GM19025 (cell line): ENCODE measurements at regions not wholly inside any gene's neighbourhood (a gene's known extent, or its start where the extent isn't known, plus 50 kb on each side); places are given as distances from the start of the nearest gene placed in this dataset.

ENCODE experiments used
- ATAC-seq: cut with Tn5 transposase; IDR thresholded peaks from one replicate; pipeline ENCODE4 v1.9.1; 2021; ENCODE audit warnings: mild to moderate bottlenecking, low read depth, moderate library complexity; ENCODE audit not compliant: unreplicated experiment

- ATAC-seq = no peak
These were observed 58.8 kb upstream of the NT5C1B start for GRCh38 chr2:18648161-18648560.

GRCh38 chr2:18647731-18648130 is 58.4 kb upstream of the NT5C1B start:
- ATAC-seq = no peak

DNA sequence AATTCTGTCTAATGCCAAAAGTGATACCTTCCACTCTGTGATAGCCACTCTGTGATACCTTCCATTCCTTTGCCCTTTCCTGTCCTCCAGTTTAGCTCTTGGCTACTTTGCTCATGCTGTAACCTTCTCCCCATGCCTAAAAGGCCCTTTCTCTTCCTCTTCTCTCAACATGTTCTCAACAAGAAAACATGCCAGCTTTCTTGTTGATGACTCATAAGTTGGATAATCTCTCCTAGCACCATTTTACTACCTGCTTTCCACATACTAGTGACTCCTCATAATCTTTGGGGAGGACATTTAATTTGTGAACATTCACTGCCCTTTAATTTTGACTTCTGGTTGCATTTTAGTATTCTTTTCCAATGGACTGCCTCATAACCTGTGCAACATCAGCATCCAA is 55.9 kb upstream of the NT5C1B start:
- no peak for ATAC-seq

- ATAC-seq = no peak
These were observed 54.7 kb upstream of the NT5C1B start for GRCh38 chr2:18644115-18644462.

DNA sequence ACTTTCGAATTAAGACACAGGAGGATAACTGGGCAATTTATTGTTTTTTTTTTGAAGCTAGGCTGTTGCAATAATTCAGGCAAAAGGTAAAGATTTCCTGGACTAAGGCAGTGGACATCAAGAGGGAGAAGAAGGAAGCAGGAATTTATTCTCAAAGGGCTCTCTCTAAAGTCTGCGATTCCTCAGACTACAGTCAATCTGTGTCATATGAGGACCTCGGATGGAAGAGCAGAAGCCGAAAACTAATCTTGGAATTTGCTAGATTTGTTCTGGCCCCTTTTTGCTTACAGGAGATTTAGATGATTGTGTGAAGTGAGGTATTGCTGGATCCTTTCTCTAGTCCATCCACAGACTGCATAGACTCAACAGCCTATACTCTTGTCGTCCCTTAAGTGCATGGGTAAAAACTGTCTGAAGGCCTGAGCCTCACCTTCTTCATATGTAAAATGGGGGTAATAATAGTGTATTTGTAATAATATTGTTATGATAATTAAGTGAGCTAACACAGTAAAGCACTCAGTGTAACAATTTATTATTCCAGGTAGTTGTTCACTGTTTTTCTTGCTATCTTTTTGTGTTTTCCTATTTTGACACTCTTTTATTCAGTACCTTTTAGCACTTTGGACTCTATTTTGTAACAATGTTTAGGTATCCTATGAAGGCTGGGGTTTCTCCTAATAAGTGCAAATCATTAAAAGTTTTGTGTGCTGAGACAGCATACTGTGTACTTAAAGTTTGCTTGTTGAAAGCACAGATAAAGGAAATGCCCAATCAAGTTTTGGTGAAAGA is 54.2 kb upstream of the NT5C1B start:
- ATAC-seq = no peak

DNA sequence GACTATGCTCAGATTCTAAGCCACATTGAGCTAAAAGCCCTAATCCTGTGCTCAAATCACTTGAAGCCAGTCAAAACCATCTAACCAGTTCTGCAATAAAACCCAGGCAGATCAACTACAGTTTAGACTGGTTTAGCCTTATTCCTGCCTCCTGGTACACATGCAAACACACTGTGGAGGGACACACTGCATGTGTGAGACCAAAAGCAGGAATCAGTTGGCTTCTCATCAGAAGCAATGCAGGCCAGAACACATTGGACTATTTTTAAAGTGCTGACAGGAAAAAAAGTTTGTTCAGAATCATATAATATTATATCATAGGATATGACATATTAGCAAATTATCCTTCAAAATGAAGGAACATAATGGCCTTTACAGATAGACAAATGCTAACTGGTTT is 52.5 kb upstream of the NT5C1B start:
- no peak for ATAC-seq

GRCh38 chr2:18639756-18640453 is 50.5 kb upstream of the NT5C1B start:
- no peak for ATAC-seq
